Endothelial cell of umbilical vein (primary cell): ENCODE measurements at regions not wholly inside any gene's neighbourhood (a gene's known extent, or its start where the extent isn't known, plus 50 kb on each side); places are given as distances from the start of the nearest gene placed in this dataset.

Source experiments
- BruUV-seq: library from RNA; stranded (reverse); fragments of 400-500 nt; replicated peaks from 2 replicates; lab custom pipeline; 2021; lab: Mats Ljungman, UMichigan
- CTCF ChIA-PET: fragments of 300-600, 350-600 bp; sonication (Branson Sonifier 250); formaldehyde crosslinking; loops from one replicate; lab custom pipeline; 2021; ENCODE audit warnings: antibody characterized with exemption, inconsistent platforms; lab: Charles Lee
- POLR2A ChIA-PET: fragments of 300-600, 350-600 bp; sonication (Branson Sonifier 250); formaldehyde crosslinking; loops from one replicate; lab custom pipeline; 2021; ENCODE audit warnings: antibody characterized with exemption, inconsistent platforms; lab: Charles Lee
- DNase-seq: peaks from one replicate; pipeline ENCODE4 v3.0.0-alpha.2; 2011; ENCODE audit warnings: low read depth, low spot score
- FAIRE-seq: peaks from 2 replicates; lab custom pipeline; 2011; peaks lifted over from hg19 to GRCh38; lab: Jason Lieb, UNC
- H2AFZ ChIP-seq: 2 replicates; pipeline ENCODE4 v1.6.0; 2012; ENCODE audit warnings: low read depth, low read length, control low read depth, inconsistent platforms
- H3K27ac ChIP-seq: 2 replicates; pipeline ENCODE4 v1.5.1; 2011; ENCODE audit warnings: low read depth, mild to moderate bottlenecking, control low read depth, low read length, moderate library complexity; ENCODE audit not compliant: insufficient read depth
- H3K27me3 ChIP-seq, 2 experiments: 2 replicates each; pipeline versions ENCODE4 v1.6.0 to v1.6.1; 2011; ENCODE audit warnings: low read length in 2 of 2, mixed read lengths in 1 of 2; ENCODE audit not compliant: control insufficient read depth in 2 of 2, insufficient read depth in 2 of 2
- H3K36me3 ChIP-seq, 2 experiments: 2 replicates in 1 of 2; 3 replicates in 1 of 2; pipeline ENCODE4 v1.5.1; 2011; ENCODE audit warnings: low read length in 2 of 2, mild to moderate bottlenecking in 1 of 2, moderate library complexity in 1 of 2; ENCODE audit not compliant: control insufficient read depth in 2 of 2, insufficient read depth in 2 of 2; ENCODE audit errors: extremely low read depth in 1 of 2
- H3K4me1 ChIP-seq: 3 replicates; pipeline ENCODE4 v1.5.1; 2011; ENCODE audit warnings: mild to moderate bottlenecking, low read length; ENCODE audit not compliant: control insufficient read depth, insufficient read depth; ENCODE audit errors: extremely low read depth
- H3K4me2 ChIP-seq: 2 replicates; pipeline ENCODE4 v1.6.1; 2011; ENCODE audit warnings: low read length, control low read depth, mixed read lengths; ENCODE audit not compliant: insufficient read depth
- H3K4me3 ChIP-seq, 3 experiments: fragments of 200-600 bp in 1 of 3; sonication (generic), shearing (Covaris generic) in 1 of 3; replicated peaks in 1 of 3; 2 replicates each; pipeline ENCODE4 v1.5.1; 2011 to 2016; ENCODE audit warnings: control low read depth in 3 of 3, low read length in 3 of 3, mild to moderate bottlenecking in 2 of 3, inconsistent platforms in 1 of 3, low read depth in 1 of 3, moderate library complexity in 1 of 3; ENCODE audit not compliant: insufficient read depth in 1 of 3
- H3K79me2 ChIP-seq: 2 replicates; pipeline ENCODE4 v1.6.0; 2012; ENCODE audit warnings: low read length, inconsistent platforms; ENCODE audit not compliant: control insufficient read depth, insufficient read depth
- H3K9ac ChIP-seq: replicated peaks from 2 replicates; pipeline ENCODE3; 2011; ENCODE audit warnings: low read length, control low read depth; ENCODE audit not compliant: insufficient read depth; ENCODE audit errors: extremely low read depth
- H3K9me1 ChIP-seq: replicated peaks from 3 replicates; pipeline ENCODE4 v1.6.0; 2011; ENCODE audit warnings: mild to moderate bottlenecking, low read length; ENCODE audit not compliant: control insufficient read depth, insufficient read depth; ENCODE audit errors: extremely low read depth
- H3K9me3 ChIP-seq: replicated peaks from 2 replicates; pipeline ENCODE4 v1.5.1; 2012; ENCODE audit warnings: low read length, inconsistent platforms; ENCODE audit not compliant: control insufficient read depth, insufficient read depth
- H4K20me1 ChIP-seq: replicated peaks from 2 replicates; pipeline ENCODE3; 2011; ENCODE audit warnings: mild to moderate bottlenecking, low read length; ENCODE audit not compliant: control insufficient read depth, insufficient read depth; ENCODE audit errors: extremely low read depth
- EZH2 ChIP-seq: IDR thresholded peaks from 2 replicates; pipeline ENCODE4 v1.6.1; 2012; ENCODE audit warnings: borderline replicate concordance, low read depth, mild to moderate bottlenecking, moderate library complexity, low read length, inconsistent platforms; ENCODE audit not compliant: severe bottlenecking
- FOS ChIP-seq: IDR thresholded peaks from 2 replicates; pipeline ENCODE4 v1.6.1; 2011; ENCODE audit warnings: mild to moderate bottlenecking, low read length, moderate library complexity, borderline replicate concordance; ENCODE audit not compliant: insufficient read depth
- GATA2 ChIP-seq: IDR thresholded peaks from 2 replicates; pipeline ENCODE4 v1.7.0; 2011; ENCODE audit warnings: low read depth, mild to moderate bottlenecking, moderate library complexity, mixed read lengths, low read length; ENCODE audit not compliant: insufficient read length, insufficient read depth
- JUN ChIP-seq: IDR thresholded peaks from 2 replicates; pipeline ENCODE4 v1.6.1; 2011; ENCODE audit warnings: borderline replicate concordance, low read depth; ENCODE audit not compliant: insufficient read length, insufficient read depth
- MYC ChIP-seq: IDR thresholded peaks from one replicate; pipeline ENCODE4 v1.6.1; 2011; ENCODE audit warnings: mild to moderate bottlenecking, low read depth, low read length
- POLR2A ChIP-seq: IDR thresholded peaks from 2 replicates; pipeline ENCODE4 v1.6.1; 2012; ENCODE audit warnings: low read depth, mild to moderate bottlenecking, control low read depth, low read length
- POLR2AphosphoS5 ChIP-seq: IDR thresholded peaks from 2 replicates; pipeline ENCODE4 v1.6.1; 2012; ENCODE audit warnings: low read depth, mild to moderate bottlenecking, control low read depth, low read length, moderate library complexity; ENCODE audit not compliant: insufficient read depth
- dilution Hi-C: fragments of 300-500 bp; cut with MboI; formaldehyde crosslinking; loops from one replicate; pipeline ENCODE4 v1.15.0; 2019; ENCODE audit warnings: low sequenced_read_pairs; ENCODE audit not compliant: extremely low pct_ligation_motif_present
- intact Hi-C: fragments of 100-400 bp; cut with micrococcal nuclease; formaldehyde crosslinking; loops from one replicate; pipeline ENCODE4 v1.10.0; 2022
- TF ChIP-seq, protein P1 (sequence below): IDR thresholded peaks from 2 replicates; pipeline ENCODE4 v1.6.1; 2011; ENCODE audit not compliant: insufficient read depth, insufficient read length
- TF ChIP-seq, protein P2 (sequence below), 2 donors: IDR thresholded peaks; 1 replicate in 1 of 2; 2 replicates in 1 of 2; pipeline ENCODE4 v1.5.1; 2011; ENCODE audit warnings: low read length in 2 of 2, mild to moderate bottlenecking in 2 of 2, moderate library complexity in 2 of 2, control low read depth in 1 of 2, inconsistent platforms in 1 of 2, low read depth in 1 of 2; ENCODE audit not compliant: insufficient read depth in 1 of 2; ENCODE audit errors: extremely low read depth in 1 of 2

DNA sequence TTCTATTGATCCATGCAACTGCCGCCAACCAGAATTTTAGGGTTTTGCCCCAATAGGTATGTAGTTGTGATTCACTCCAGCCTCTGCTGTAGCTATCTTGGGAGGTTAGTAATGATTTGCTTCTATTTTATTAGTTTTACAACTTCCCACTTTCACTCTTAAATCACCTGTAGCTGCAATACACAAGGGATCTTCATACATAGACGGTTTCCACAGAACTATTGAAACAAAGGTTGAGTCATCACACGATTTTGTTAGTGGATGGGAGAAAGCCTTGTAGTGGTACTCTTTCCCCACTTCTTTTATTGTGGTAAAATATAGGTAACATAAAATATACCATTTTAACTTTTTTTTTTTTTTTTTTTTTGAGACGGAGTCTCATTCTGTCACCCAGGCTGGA, 104.2 kb upstream of the SPRED2 start:
- H4K20me1 ChIP-seq = no peaks in the 10 kb centered on the region
- no peaks in the 10 kb centered on the region for H3K36me3 ChIP-seq
- no peaks in the 10 kb centered on the region for H3K9me1 ChIP-seq
- no peak overlapping the region for H2AFZ ChIP-seq
- BruUV-seq = no TSS peak
- H3K4me2 ChIP-seq = no peak overlapping the region
- TF ChIP-seq MYC (no peak), POLR2A (no peak), JUN (no peak), EZH2 (no peak), FOS (no peak), POLR2AphosphoS5 (no peak)
- TF ChIP-seq, protein P1, sequence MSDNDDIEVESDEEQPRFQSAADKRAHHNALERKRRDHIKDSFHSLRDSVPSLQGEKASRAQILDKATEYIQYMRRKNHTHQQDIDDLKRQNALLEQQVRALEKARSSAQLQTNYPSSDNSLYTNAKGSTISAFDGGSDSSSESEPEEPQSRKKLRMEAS = no peak
- H3K9ac ChIP-seq = no peak overlapping the region
- FAIRE-seq (no peak), DNase-seq (no peak)
- no peaks in the 10 kb centered on the region for H3K4me1 ChIP-seq
- POLR2A ChIA-PET = no interaction called here
- CTCF ChIA-PET = no interaction called here
- no peak overlapping the region for H3K4me3 ChIP-seq
- H3K27me3 ChIP-seq = peaks cover 13 to 15% of the 10 kb centered on the region in 2 experiments
- no peak overlapping the region for H3K27ac ChIP-seq
- H3K9me3 ChIP-seq = no peaks in the 10 kb centered on the region
- dilution Hi-C loops = no loop called here
- H3K79me2 ChIP-seq = no peaks in the 10 kb centered on the region
- intact Hi-C loops = no loop called here

DNA sequence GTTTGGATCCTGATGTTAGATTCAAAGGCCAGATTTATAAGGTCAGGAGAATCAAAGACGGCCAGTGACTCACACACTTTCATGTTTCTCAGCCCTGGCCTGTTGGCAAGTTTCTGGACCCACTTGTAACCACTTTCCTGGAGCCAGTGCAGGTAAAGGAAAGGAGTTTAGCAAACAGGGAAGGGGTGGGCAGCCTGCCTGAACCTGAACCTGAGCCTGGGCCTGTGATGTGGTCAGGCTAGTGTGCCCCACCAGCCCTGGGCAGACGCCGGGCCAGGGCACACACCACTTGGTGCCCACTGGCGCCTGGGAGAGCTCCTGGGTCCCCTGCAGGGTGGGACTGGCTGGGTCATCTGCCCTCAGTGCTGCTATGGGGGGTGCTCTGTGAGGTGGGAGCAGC, 100.5 kb upstream of the SPRED2 start:
- ChIA-PET CTCF (no interaction called here), POLR2A (no interaction called here)
- H3K4me2 ChIP-seq = no peak overlapping the region
- peaks cover 16 to 25% of the 10 kb centered on the region in 2 experiments for H3K27me3 ChIP-seq
- no peaks in the 10 kb centered on the region for H4K20me1 ChIP-seq
- no peak overlapping the region for H3K27ac ChIP-seq
- no peak for FAIRE-seq
- dilution Hi-C loops = no loop called here
- no peak for DNase-seq
- no peaks in the 10 kb centered on the region for H3K79me2 ChIP-seq
- BruUV-seq = no TSS peak
- H3K4me1 ChIP-seq = no peaks in the 10 kb centered on the region
- H3K9me1 ChIP-seq = no peaks in the 10 kb centered on the region
- TF ChIP-seq JUN = no peak
- TF ChIP-seq, protein P2, sequence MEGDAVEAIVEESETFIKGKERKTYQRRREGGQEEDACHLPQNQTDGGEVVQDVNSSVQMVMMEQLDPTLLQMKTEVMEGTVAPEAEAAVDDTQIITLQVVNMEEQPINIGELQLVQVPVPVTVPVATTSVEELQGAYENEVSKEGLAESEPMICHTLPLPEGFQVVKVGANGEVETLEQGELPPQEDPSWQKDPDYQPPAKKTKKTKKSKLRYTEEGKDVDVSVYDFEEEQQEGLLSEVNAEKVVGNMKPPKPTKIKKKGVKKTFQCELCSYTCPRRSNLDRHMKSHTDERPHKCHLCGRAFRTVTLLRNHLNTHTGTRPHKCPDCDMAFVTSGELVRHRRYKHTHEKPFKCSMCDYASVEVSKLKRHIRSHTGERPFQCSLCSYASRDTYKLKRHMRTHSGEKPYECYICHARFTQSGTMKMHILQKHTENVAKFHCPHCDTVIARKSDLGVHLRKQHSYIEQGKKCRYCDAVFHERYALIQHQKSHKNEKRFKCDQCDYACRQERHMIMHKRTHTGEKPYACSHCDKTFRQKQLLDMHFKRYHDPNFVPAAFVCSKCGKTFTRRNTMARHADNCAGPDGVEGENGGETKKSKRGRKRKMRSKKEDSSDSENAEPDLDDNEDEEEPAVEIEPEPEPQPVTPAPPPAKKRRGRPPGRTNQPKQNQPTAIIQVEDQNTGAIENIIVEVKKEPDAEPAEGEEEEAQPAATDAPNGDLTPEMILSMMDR (IDR thresholded peaks at IDR 0.05; ENCODE audit: extremely low read depth in 1 of 2, insufficient read depth in 1 of 2, low read depth in 1 of 2, low read length in 2 of 2) = no peak
- TF ChIP-seq POLR2A = no peak
- no peak for TF ChIP-seq POLR2AphosphoS5
- no peak for TF ChIP-seq MYC
- TF ChIP-seq FOS = no peak
- TF ChIP-seq EZH2 = no peak
- TF ChIP-seq, protein P1 = no peak
- no peak for TF ChIP-seq GATA2
- H3K36me3 ChIP-seq = no peaks in the 10 kb centered on the region
- no peaks in the 10 kb centered on the region for H3K9me3 ChIP-seq
- intact Hi-C loops = no loop called here
- no peak overlapping the region for H3K4me3 ChIP-seq
- H2AFZ ChIP-seq = no peak overlapping the region
- no peak overlapping the region for H3K9ac ChIP-seq
